GM18867 (cell line): ENCODE measurements at regions not wholly inside any gene's neighbourhood (a gene's known extent, or its start where the extent isn't known, plus 50 kb on each side); places are given as distances from the start of the nearest gene placed in this dataset.

Experiments used
- ATAC-seq: cut with Tn5 transposase; IDR thresholded peaks from one replicate; pipeline ENCODE4 v1.9.1; 2021; ENCODE audit warnings: mild to moderate bottlenecking, moderate library complexity; ENCODE audit not compliant: unreplicated experiment

GRCh38 chr9:2243666-2244555, 228.8 kb downstream of the SMARCA2 start:
- ATAC-seq, result no peak

- no peak for ATAC-seq
These were observed 232.2 kb downstream of the SMARCA2 start for GRCh38 chr9:2247340-2247739.

GRCh38 chr9:2248768-2249265, 233.7 kb downstream of the SMARCA2 start:
- ATAC-seq, result no peak

GRCh38 chr9:2253636-2254580, 238.8 kb downstream of the SMARCA2 start:
- no peak for ATAC-seq

GRCh38 chr9:2255128-2255527, 240.0 kb downstream of the SMARCA2 start:
- ATAC-seq, result no peak

- ATAC-seq, result no peak
These were observed 242.2 kb downstream of the SMARCA2 start for GRCh38 chr9:2257248-2257929.

GRCh38 chr9:2260417-2261306, 245.5 kb downstream of the SMARCA2 start:
- ATAC-seq, result no peak

GRCh38 chr9:2261421-2262103, 246.4 kb downstream of the SMARCA2 start:
- no peak for ATAC-seq

- no peak for ATAC-seq
These were observed 247.4 kb downstream of the SMARCA2 start for GRCh38 chr9:2262386-2263071.

- no peak for ATAC-seq
These were observed 248.0 kb downstream of the SMARCA2 start for GRCh38 chr9:2263111-2263510.

- ATAC-seq, result no peak
These were observed 248.5 kb downstream of the SMARCA2 start for GRCh38 chr9:2263665-2264064.

GRCh38 chr9:2264081-2264480, 248.9 kb downstream of the SMARCA2 start:
- no peak for ATAC-seq

- no peak for ATAC-seq
These were observed 252.1 kb downstream of the SMARCA2 start for GRCh38 chr9:2267181-2267745.

- ATAC-seq, result peak; percentile 61
These were observed 254.6 kb downstream of the SMARCA2 start for GRCh38 chr9:2269778-2270177.

GRCh38 chr9:2270565-2270964, 255.4 kb downstream of the SMARCA2 start:
- no peak for ATAC-seq

- peak; percentile 78 for ATAC-seq
These were observed 256.3 kb downstream of the SMARCA2 start for GRCh38 chr9:2271426-2271825.

GRCh38 chr9:2274762-2275161, 259.6 kb downstream of the SMARCA2 start:
- no peak for ATAC-seq

- ATAC-seq, result no peak
These were observed 261.1 kb downstream of the SMARCA2 start for GRCh38 chr9:2276296-2276695.
